HG02678 (cell line): ENCODE measurements at regions not wholly inside any gene's neighbourhood (a gene's known extent, or its start where the extent isn't known, plus 50 kb on each side); places are given as distances from the start of the nearest gene placed in this dataset.

Experiments
- ATAC-seq: cut with Tn5 transposase; IDR thresholded peaks from one replicate; pipeline ENCODE4 v1.9.1; 2021; ENCODE audit warnings: mild to moderate bottlenecking, moderate library complexity; ENCODE audit not compliant: unreplicated experiment

- no peak for ATAC-seq
Observed at GRCh38 chr15:39059917-39060316, 495.3 kb upstream of the RASGRP1 start.

- ATAC-seq: no peak
Observed at GRCh38 chr15:39061952-39062464, 497.4 kb upstream of the RASGRP1 start.

- no peak for ATAC-seq
Observed at GRCh38 chr15:39066677-39067076, 502.1 kb upstream of the RASGRP1 start.

- no peak for ATAC-seq
Observed at GRCh38 chr15:39074341-39074985, 506.4 kb upstream of the THBS1 start.

DNA sequence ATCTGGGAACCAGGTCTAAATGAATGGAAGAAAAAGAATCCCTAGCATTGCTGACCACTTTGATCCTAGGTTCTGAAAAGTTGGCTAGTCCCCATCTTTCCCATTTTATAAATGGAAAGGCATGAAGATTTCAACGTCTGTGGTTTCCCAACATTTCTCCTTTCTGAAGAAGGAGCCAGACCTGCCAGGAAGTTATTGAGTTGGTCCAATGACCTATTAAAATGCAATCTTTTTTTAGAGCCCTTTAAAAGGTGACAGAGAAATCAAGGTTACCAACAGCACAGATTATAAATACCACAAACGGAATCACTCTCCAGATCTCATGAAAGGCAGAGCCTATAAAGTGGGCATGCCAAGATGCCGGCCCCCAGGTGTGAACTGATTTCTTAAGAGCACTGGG lies 505.6 kb upstream of the THBS1 start:
- no peak for ATAC-seq

- no peak for ATAC-seq
Observed at GRCh38 chr15:39075756-39076341, 505.0 kb upstream of the THBS1 start.

DNA sequence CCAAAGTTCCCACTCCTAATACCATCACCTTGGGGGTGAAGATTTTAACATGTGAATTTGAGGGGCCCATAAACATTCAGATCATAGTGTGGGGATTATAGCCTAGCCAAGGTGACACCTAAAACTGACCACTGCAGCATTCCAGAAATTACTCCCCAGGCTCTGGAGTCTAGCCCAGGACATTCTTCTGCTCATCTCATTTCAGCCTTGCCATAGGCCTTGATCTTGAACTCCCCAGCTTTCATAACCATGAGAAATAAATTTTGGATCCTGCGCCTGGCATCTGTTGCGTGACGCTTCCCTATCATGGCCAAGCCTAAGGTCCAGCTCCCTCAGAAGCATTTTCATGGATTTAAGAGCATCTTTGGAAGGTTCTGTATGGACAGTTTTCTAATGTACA lies 502.9 kb upstream of the THBS1 start:
- ATAC-seq: no peak

DNA sequence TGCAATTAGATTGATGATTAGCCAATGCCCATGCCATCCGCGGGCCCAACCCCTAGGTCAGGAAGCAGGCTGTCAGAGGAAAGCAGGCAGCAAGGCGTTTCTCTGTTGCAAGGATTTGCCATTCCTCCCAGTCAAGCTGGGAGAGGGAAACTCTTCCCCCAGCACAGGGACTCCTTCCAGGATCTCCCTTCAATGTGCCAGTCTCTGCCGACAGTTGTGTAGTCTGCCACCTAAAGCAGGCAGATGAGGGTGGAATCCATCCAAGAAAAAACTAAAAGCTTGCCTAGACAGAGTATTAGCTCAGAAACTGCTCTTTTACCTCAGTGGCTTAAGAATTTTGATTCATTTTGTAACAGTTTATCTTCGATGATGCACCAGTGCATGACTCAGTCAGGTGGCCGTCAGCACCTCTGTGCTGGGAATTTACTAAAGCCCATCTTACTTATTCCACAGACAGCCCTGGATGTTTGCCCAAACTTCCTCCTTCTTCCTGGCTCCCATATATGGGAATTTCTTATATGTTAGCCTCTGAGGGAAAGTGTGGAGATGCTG lies 501.5 kb upstream of the THBS1 start:
- ATAC-seq: no peak

- ATAC-seq: no peak
Observed at GRCh38 chr15:39083213-39083612, 497.7 kb upstream of the THBS1 start.

GRCh38 chr15:39084674-39085530 lies 496.0 kb upstream of the THBS1 start:
- no peak for ATAC-seq

GRCh38 chr15:39086641-39087040 lies 494.2 kb upstream of the THBS1 start:
- no peak for ATAC-seq

DNA sequence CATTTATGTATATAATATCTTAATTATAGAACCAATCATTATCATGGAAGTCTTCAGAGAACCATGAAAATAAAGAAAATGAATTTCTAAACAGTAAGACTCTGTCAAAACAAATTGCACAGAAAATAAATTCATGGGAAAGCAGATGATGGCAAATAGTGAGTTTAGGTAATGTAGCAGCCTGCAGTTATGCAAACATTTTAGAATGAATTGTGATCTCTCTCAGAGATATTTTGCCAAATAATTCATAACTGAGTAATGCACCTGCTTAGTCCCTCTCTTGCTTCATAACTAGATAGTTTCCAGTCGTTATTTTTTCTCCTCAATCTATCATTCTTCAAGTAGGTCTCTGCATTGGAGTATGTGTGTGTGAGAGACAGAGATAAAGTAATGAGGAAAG lies 492.7 kb upstream of the THBS1 start:
- no peak for ATAC-seq

DNA sequence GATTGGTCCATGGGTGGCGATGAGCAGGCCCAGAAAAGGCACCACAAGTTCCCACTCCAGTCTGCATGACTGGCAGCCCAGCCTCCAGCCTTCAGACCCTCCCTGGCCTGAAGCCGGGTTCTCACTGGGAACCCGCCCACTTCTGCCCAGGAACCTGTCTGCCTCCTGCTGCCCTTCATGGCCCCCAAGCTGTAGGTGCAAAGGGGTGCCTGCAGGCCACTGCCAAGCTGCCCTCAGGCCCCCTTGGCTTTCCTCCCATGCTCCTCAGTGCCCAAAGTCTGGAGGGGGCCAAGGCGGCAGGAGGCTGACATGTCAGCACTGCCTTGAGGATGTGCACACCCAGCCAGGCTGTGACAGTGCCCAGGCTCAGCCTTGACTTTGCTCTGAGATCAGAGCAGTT lies 488.5 kb upstream of the THBS1 start:
- ATAC-seq: no peak

DNA sequence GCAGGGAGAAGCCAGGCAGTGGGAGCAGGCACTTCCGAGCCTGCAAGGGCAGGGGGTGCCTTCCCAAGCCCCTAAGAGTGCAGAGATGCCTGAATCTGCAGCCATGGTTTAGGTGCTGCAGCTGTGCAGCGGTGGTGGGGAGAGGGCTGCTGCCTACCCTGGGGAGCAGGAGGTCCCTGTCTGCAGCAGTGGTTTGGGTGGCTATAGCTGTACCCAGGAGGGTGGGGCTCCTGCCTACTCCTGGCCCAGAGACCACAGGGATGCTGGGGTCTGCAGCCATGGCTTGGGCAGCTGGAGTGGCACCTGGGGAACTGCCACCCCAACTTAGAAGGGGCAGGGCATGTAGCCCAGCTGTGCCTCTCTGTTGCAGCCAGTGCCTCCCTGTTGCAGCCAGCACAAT lies 488.1 kb upstream of the THBS1 start:
- ATAC-seq: no peak

DNA sequence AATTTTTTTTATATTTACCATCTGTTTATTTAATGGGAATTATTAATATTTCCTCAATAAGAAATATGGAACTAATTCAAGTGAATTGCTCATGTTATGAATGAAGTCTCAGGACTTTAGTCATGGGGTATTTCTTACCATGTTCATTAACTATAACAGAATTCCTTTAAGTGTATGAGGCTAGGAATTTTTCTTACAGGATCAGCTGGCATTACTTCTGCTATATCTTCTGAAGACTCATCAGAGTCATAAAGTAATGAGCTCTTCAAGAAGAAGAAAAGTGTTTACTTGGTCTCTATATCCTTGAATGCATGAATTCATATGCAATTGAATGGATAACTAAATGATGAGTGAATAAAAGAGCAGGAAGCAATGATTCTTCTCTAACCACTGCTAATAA lies 486.8 kb upstream of the THBS1 start:
- ATAC-seq: no peak

DNA sequence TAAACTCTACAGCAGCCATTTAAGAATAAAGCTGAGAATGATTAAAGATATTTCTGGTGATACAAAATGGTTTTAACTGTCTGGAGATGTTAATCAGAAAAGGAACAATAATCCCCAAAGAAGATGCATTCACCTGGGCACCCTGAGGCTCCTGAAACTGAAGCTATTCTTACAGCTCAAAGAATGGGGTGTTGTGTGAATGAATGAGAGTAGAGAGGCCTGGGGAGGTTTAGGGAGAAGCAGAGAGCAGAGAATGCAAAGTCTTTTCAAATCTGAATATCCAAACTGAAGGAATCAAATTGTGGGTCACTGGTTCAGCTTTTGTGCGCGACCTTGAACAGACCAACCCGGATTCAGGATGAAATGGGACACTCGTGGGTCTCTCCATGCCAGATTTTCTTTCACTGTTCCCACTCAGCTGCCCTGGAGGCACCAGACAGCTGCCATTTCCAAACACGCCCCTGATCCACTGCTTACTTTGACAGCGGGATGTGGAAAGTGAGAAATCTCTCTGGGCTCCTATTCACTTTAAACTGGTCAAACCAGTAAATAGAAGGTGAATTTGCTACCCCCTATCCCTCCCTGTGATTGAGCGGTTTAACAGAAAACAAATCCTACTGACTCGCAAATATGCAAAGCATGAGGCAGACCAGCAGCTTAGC lies 485.5 kb upstream of the THBS1 start:
- ATAC-seq: no peak

- ATAC-seq: no peak
Observed at GRCh38 chr15:39096608-39097205, 484.2 kb upstream of the THBS1 start.

- ATAC-seq: no peak
Observed at GRCh38 chr15:39099524-39099923, 481.4 kb upstream of the THBS1 start.

GRCh38 chr15:39100106-39100660 lies 480.7 kb upstream of the THBS1 start:
- no peak for ATAC-seq

DNA sequence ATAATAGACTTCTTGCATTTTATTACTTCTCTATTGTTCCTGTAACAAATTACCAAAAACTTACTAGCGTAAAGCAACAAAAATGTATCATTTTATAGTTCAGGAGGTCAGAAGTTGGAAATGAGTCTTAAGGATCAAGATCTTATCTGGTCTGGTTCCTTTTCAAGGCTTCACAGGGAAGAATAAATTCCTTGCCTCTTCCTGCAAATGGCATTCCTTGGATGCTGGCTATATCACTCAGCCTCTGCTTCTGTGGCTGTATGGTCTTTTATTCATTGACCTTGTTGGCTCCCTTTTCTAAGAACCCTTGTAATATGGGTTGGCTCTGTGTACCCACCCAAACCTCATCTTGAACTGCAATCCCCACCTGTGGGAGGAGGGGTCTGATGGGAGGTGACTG lies 478.4 kb upstream of the THBS1 start:
- no peak for ATAC-seq
